Esophagus squamous epithelium (tissue), 4 donors: ENCODE measurements at regions not wholly inside any gene's neighbourhood (a gene's known extent, or its start where the extent isn't known, plus 50 kb on each side); places are given as distances from the start of the nearest gene placed in this dataset.

ENCODE experiments used
- POLR2A ChIP-seq, 4 donors: fragments of 450-650 bp; IDR thresholded peaks; one replicate each; pipeline ENCODE4 v1.6.1; 2017; ENCODE audit warnings: antibody characterized with exemption in 4 of 4, mild to moderate bottlenecking in 4 of 4, moderate library complexity in 3 of 4
- TF ChIP-seq, protein P1 (sequence below), 6 experiments: fragments of 450-650 bp in 4 of 6; fragments of 200-600 bp in 2 of 6; sonication (generic) in 2 of 6; IDR thresholded peaks; one replicate each; pipeline ENCODE4 v1.5.1; 2016 to 2019; ENCODE audit warnings: antibody characterized with exemption in 6 of 6, mild to moderate bottlenecking in 4 of 6, moderate library complexity in 4 of 6

DNA sequence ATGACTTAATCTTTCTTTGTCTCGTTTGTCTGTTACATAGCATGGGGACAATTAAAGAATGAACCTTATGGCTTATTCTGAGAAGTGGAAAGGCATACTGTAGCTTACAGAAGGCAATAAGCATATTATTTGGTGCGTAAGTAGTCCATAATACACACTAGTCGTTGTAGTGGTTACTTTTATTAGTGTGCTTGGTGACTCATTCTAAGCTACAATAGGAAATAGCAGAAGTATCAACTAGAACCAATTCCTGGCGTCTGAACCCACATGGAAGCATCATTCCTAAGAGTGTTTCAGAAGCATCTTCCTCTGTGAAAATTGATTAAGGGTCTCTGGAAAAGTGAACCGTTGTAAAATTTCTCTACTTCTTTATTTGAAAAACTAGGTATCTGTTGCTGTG is 777.8 kb upstream of the EEF2KMT start:
- TF ChIP-seq, protein P1, sequence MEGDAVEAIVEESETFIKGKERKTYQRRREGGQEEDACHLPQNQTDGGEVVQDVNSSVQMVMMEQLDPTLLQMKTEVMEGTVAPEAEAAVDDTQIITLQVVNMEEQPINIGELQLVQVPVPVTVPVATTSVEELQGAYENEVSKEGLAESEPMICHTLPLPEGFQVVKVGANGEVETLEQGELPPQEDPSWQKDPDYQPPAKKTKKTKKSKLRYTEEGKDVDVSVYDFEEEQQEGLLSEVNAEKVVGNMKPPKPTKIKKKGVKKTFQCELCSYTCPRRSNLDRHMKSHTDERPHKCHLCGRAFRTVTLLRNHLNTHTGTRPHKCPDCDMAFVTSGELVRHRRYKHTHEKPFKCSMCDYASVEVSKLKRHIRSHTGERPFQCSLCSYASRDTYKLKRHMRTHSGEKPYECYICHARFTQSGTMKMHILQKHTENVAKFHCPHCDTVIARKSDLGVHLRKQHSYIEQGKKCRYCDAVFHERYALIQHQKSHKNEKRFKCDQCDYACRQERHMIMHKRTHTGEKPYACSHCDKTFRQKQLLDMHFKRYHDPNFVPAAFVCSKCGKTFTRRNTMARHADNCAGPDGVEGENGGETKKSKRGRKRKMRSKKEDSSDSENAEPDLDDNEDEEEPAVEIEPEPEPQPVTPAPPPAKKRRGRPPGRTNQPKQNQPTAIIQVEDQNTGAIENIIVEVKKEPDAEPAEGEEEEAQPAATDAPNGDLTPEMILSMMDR (IDR thresholded peaks at IDR 0.05), result no peak
- TF ChIP-seq POLR2A (IDR thresholded peaks at IDR 0.05), result no peak
